Liver (tissue), 3 donors: ENCODE measurements at regions not wholly inside any gene's neighbourhood (a gene's known extent, or its start where the extent isn't known, plus 50 kb on each side); places are given as distances from the start of the nearest gene placed in this dataset.
"Not testable (repeated sequence)": the region's sequence is repeated elsewhere in the genome, so short reads cannot be mapped to it uniquely, and the experiment has no call there.

Source experiments
- CTCF ChIP-seq: fragments of 150-350 bp; IDR thresholded peaks from 2 replicates; pipeline ENCODE4 v1.5.1; 2017; ENCODE audit warnings: improper control_type of control experiment, low read depth, low read length; ENCODE audit not compliant: missing input control
- EGR1 ChIP-seq, 2 donors: IDR thresholded peaks; 2 replicates each; pipeline ENCODE4 v1.6.1; 2016 to 2018; ENCODE audit warnings: antibody characterized with exemption in 2 of 2, low read depth in 2 of 2
- RAD21 ChIP-seq, 2 donors: IDR thresholded peaks; 2 replicates each; pipeline ENCODE4 v1.6.1; 2016; ENCODE audit warnings: antibody characterized with exemption in 2 of 2, mild to moderate bottlenecking in 2 of 2
- TAF1 ChIP-seq: conservative IDR thresholded peaks from 2 replicates; pipeline ENCODE4 v1.6.1; 2016; ENCODE audit warnings: antibody characterized with exemption, mild to moderate bottlenecking
- YY1 ChIP-seq: IDR thresholded peaks from 2 replicates; pipeline ENCODE4 v1.6.1; 2016; ENCODE audit warnings: antibody characterized with exemption, mild to moderate bottlenecking
- donor health status: healthy.
- donor health status: healthy.

- TF ChIP-seq TAF1; CTCF; YY1; EGR1 (IDR thresholded peaks at IDR 0.05; ENCODE audit: low read depth in 2 of 2); RAD21 (IDR thresholded peaks at IDR 0.05): not testable (repeated sequence)
These were observed 77.6 kb downstream of the HHIPL2 start for GRCh38 chr1:222470252-222470805.
